ENCODE measurements at regions not wholly inside any gene's neighbourhood (a gene's known extent, or its start where the extent isn't known, plus 50 kb on each side); places are given as distances from the start of the nearest gene placed in this dataset.

DNA sequence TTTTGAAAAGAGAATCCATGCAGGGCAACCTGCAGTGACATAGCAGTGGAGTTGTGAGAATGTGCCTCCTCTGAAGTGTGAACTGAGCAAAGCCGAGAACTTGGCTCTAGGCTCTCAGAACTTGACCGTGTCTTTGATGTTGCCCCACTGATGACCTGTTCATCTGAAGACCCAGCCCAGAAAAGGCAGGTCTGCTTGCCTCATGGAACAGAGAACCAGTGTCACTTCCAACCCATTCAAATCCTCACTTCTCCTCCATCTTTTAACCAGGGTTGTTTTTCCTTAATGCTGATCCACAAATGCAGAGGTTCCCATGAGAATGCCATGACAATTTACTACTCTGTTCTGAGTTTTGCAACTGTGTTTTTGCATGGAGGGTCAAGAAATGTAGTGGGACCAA is 155.4 kb downstream of the MED10 start:
- Mint-ChIP-seq H3K27ac (no peak overlapping the region), H3K4me1 (no peaks in the 10 kb centered on the region), H3K36me3 (no peaks in the 10 kb centered on the region), H3K9me3 (peaks cover 17% of the 10 kb centered on the region), H3K27me3 (ENCODE audit: low read depth) (peaks cover 15% of the 10 kb centered on the region), H3K4me3 (no peak overlapping the region)
- TF ChIP-seq, protein P1, sequence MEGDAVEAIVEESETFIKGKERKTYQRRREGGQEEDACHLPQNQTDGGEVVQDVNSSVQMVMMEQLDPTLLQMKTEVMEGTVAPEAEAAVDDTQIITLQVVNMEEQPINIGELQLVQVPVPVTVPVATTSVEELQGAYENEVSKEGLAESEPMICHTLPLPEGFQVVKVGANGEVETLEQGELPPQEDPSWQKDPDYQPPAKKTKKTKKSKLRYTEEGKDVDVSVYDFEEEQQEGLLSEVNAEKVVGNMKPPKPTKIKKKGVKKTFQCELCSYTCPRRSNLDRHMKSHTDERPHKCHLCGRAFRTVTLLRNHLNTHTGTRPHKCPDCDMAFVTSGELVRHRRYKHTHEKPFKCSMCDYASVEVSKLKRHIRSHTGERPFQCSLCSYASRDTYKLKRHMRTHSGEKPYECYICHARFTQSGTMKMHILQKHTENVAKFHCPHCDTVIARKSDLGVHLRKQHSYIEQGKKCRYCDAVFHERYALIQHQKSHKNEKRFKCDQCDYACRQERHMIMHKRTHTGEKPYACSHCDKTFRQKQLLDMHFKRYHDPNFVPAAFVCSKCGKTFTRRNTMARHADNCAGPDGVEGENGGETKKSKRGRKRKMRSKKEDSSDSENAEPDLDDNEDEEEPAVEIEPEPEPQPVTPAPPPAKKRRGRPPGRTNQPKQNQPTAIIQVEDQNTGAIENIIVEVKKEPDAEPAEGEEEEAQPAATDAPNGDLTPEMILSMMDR (IDR thresholded peaks at IDR 0.05; ENCODE audit: unreplicated experiment) = no peak
- DNase-seq (ENCODE audit: low spot score in 2 of 2, unreplicated experiment in 2 of 2) = no peak

- Mint-ChIP-seq H3K4me1 (no peaks in the 10 kb centered on the region), H3K27ac (no peak overlapping the region), H3K36me3 (no peaks in the 10 kb centered on the region), H3K9me3 (peaks cover 17% of the 10 kb centered on the region), H3K27me3 (ENCODE audit: low read depth) (peaks cover 15% of the 10 kb centered on the region), H3K4me3 (no peak overlapping the region)
- DNase-seq (ENCODE audit: low spot score in 2 of 2, unreplicated experiment in 2 of 2) = no peak
- TF ChIP-seq, protein P1 (IDR thresholded peaks at IDR 0.05; ENCODE audit: unreplicated experiment) = no peak
Observed at GRCh38 chr5:6222121-6222520, 156.2 kb downstream of the MED10 start.

GRCh38 chr5:6221141-6221626 is 157.2 kb downstream of the MED10 start:
- TF ChIP-seq, protein P1 (IDR thresholded peaks at IDR 0.05; ENCODE audit: unreplicated experiment) = no peak
- no peaks in the 10 kb centered on the region for H3K4me1 Mint-ChIP-seq

DNA sequence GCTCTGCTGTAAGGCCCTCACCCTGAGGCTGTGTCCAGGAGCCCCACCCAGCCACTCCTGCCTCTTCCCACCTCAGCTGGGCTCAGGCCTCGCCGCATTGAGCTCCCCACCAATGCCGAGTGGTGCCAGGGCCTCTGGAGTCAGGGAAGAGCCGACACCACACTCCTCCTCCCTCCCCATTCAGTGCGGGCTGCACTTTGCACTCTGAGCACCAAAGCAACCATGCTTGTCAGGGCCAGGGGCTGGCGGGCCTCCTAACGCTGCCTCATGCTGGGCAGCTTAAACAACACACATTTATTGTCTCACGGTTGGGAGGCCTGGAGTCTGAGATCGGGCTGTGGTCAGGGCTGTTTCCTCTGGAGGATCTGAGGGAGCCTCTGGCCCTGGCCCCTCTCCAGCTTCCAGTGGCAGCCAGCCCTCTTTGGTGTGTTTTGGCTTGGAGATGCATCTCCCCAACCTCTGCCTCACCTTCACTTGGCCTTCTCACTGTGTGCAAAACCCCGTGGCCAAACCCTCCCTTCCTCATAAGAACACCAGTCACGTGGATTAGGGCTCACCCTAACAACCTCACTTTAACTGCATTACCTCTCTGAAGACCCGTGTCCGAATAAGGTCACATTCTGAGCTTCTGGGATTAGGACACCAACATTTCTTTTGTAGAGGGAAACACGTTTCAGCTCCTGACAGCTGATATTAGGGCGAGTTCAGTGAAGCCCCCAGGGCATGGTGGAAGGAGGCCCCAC is 157.8 kb downstream of the MED10 start:
- Mint-ChIP-seq H3K27me3 (ENCODE audit: low read depth) (peaks cover 5% of the 10 kb centered on the region), H3K27ac (no peak overlapping the region), H3K9me3 (peaks cover 17% of the 10 kb centered on the region), H3K4me3 (no peak overlapping the region), H3K4me1 (no peaks in the 10 kb centered on the region), H3K36me3 (no peaks in the 10 kb centered on the region)
- TF ChIP-seq, protein P1 (IDR thresholded peaks at IDR 0.05; ENCODE audit: unreplicated experiment) = no peak
- no peak for DNase-seq (ENCODE audit: low spot score in 2 of 2, unreplicated experiment in 2 of 2)

More at GRCh38 chr5:6221141-6221626, 157.2 kb downstream of the MED10 start:
- H3K36me3 Mint-ChIP-seq = no peaks in the 10 kb centered on the region
- peaks cover 10% of the 10 kb centered on the region for H3K27me3 Mint-ChIP-seq (ENCODE audit: low read depth)
- H3K4me3 Mint-ChIP-seq = no peak overlapping the region
- no peak for DNase-seq (ENCODE audit: low spot score in 2 of 2, unreplicated experiment in 2 of 2)
- H3K27ac Mint-ChIP-seq = no peak overlapping the region
- peaks cover 17% of the 10 kb centered on the region for H3K9me3 Mint-ChIP-seq

GRCh38 chr5:6218517-6218916 is 159.8 kb downstream of the MED10 start:
- no peaks in the 10 kb centered on the region for H3K36me3 Mint-ChIP-seq
- peaks cover 4% of the 10 kb centered on the region for H3K27me3 Mint-ChIP-seq (ENCODE audit: low read depth)
- H3K9me3 Mint-ChIP-seq = peaks cover 9% of the 10 kb centered on the region

More at GRCh38 chr5:6218517-6218916, 159.8 kb downstream of the MED10 start:
- no peak for DNase-seq (ENCODE audit: low spot score in 2 of 2, unreplicated experiment in 2 of 2)
- TF ChIP-seq, protein P1 (IDR thresholded peaks at IDR 0.05; ENCODE audit: unreplicated experiment) = no peak
- H3K4me3 Mint-ChIP-seq = no peak overlapping the region
- H3K27ac Mint-ChIP-seq = no peak overlapping the region
- no peaks in the 10 kb centered on the region for H3K4me1 Mint-ChIP-seq

Data from mesothelial cell of epicardium (in vitro differentiated cells).